ENCODE measurements at regions not wholly inside any gene's neighbourhood (a gene's known extent, or its start where the extent isn't known, plus 50 kb on each side); places are given as distances from the start of the nearest gene placed in this dataset.

GRCh38 chr20:57934913-57935312, 225.1 kb upstream of the PMEPA1 start:
- no peaks in the 10 kb centered on the region for H3K4me1 Mint-ChIP-seq (ENCODE audit: low read depth)
- no peak overlapping the region for H3K27ac Mint-ChIP-seq
- intact Hi-C loops (cut with micrococcal nuclease) = no loop called here
- H3K4me3 Mint-ChIP-seq = no peak overlapping the region
- no peaks in the 10 kb centered on the region for H3K9me3 Mint-ChIP-seq
- no peak for DNase-seq
- CTCF ChIA-PET = no interaction called here
- H3K36me3 Mint-ChIP-seq (ENCODE audit: low read depth) = no peaks in the 10 kb centered on the region
- H3K27me3 Mint-ChIP-seq (ENCODE audit: low read depth) = no peaks in the 10 kb centered on the region

- intact Hi-C loops (cut with micrococcal nuclease) = no loop called here
- CTCF ChIA-PET = no interaction called here
These were observed 224.4 kb upstream of the PMEPA1 start for GRCh38 chr20:57934007-57934805.

GRCh38 chr20:57932227-57932864, 222.5 kb upstream of the PMEPA1 start:
- no peaks in the 10 kb centered on the region for H3K9me3 Mint-ChIP-seq
- no peaks in the 10 kb centered on the region for H3K27me3 Mint-ChIP-seq (ENCODE audit: low read depth)
- H3K27ac Mint-ChIP-seq = no peak overlapping the region
- no peak for DNase-seq
- H3K4me1 Mint-ChIP-seq (ENCODE audit: low read depth) = no peaks in the 10 kb centered on the region
- H3K36me3 Mint-ChIP-seq (ENCODE audit: low read depth) = no peaks in the 10 kb centered on the region
- no peak overlapping the region for H3K4me3 Mint-ChIP-seq
- CTCF ChIA-PET = no interaction called here
- intact Hi-C loops (cut with micrococcal nuclease) = no loop called here

More at GRCh38 chr20:57934007-57934805, 224.4 kb upstream of the PMEPA1 start:
- no peak for DNase-seq
- no peaks in the 10 kb centered on the region for H3K36me3 Mint-ChIP-seq (ENCODE audit: low read depth)
- no peak overlapping the region for H3K4me3 Mint-ChIP-seq
- no peaks in the 10 kb centered on the region for H3K27me3 Mint-ChIP-seq (ENCODE audit: low read depth)
- H3K27ac Mint-ChIP-seq = no peak overlapping the region
- no peaks in the 10 kb centered on the region for H3K9me3 Mint-ChIP-seq
- no peaks in the 10 kb centered on the region for H3K4me1 Mint-ChIP-seq (ENCODE audit: low read depth)

GRCh38 chr20:57930351-57930750, 220.5 kb upstream of the PMEPA1 start:
- H3K36me3 Mint-ChIP-seq (ENCODE audit: low read depth) = no peaks in the 10 kb centered on the region
- intact Hi-C loops (cut with micrococcal nuclease) = no loop called here
- H3K4me1 Mint-ChIP-seq (ENCODE audit: low read depth) = no peaks in the 10 kb centered on the region
- H3K27me3 Mint-ChIP-seq (ENCODE audit: low read depth) = no peaks in the 10 kb centered on the region
- no peak overlapping the region for H3K27ac Mint-ChIP-seq
- H3K9me3 Mint-ChIP-seq = peaks cover 10% of the 10 kb centered on the region
- no peak overlapping the region for H3K4me3 Mint-ChIP-seq
- DNase-seq = no peak
- CTCF ChIA-PET = no interaction called here

- no peak overlapping the region for H3K4me3 Mint-ChIP-seq
- CTCF ChIA-PET = no interaction called here
These were observed 218.6 kb upstream of the PMEPA1 start for GRCh38 chr20:57928181-57928967.

GRCh38 chr20:57927376-57927775, 217.6 kb upstream of the PMEPA1 start:
- H3K36me3 Mint-ChIP-seq (ENCODE audit: low read depth) = no peaks in the 10 kb centered on the region
- CTCF ChIA-PET = no interaction called here
- H3K4me3 Mint-ChIP-seq = no peak overlapping the region
- no peaks in the 10 kb centered on the region for H3K4me1 Mint-ChIP-seq (ENCODE audit: low read depth)
- no peak overlapping the region for H3K27ac Mint-ChIP-seq
- H3K9me3 Mint-ChIP-seq = peaks cover 13% of the 10 kb centered on the region
- intact Hi-C loops (cut with micrococcal nuclease) = no loop called here
- no peaks in the 10 kb centered on the region for H3K27me3 Mint-ChIP-seq (ENCODE audit: low read depth)
- DNase-seq = no peak

More at GRCh38 chr20:57928181-57928967, 218.6 kb upstream of the PMEPA1 start:
- intact Hi-C loops (cut with micrococcal nuclease) = no loop called here
- no peak overlapping the region for H3K27ac Mint-ChIP-seq
- H3K4me1 Mint-ChIP-seq (ENCODE audit: low read depth) = no peaks in the 10 kb centered on the region
- DNase-seq = no peak
- peaks cover 13% of the 10 kb centered on the region for H3K9me3 Mint-ChIP-seq
- H3K36me3 Mint-ChIP-seq (ENCODE audit: low read depth) = no peaks in the 10 kb centered on the region
- H3K27me3 Mint-ChIP-seq (ENCODE audit: low read depth) = no peaks in the 10 kb centered on the region

- peaks cover 13% of the 10 kb centered on the region for H3K9me3 Mint-ChIP-seq
- no peaks in the 10 kb centered on the region for H3K4me1 Mint-ChIP-seq (ENCODE audit: low read depth)
- no peaks in the 10 kb centered on the region for H3K36me3 Mint-ChIP-seq (ENCODE audit: low read depth)
- H3K27me3 Mint-ChIP-seq (ENCODE audit: low read depth) = no peaks in the 10 kb centered on the region
- DNase-seq = no peak
- H3K4me3 Mint-ChIP-seq = no peak overlapping the region
- CTCF ChIA-PET = no interaction called here
- intact Hi-C loops (cut with micrococcal nuclease) = no loop called here
- H3K27ac Mint-ChIP-seq = no peak overlapping the region
These were observed 212.9 kb upstream of the PMEPA1 start for GRCh38 chr20:57922706-57923105.

GRCh38 chr20:57922083-57922482, 212.3 kb upstream of the PMEPA1 start:
- no peaks in the 10 kb centered on the region for H3K4me1 Mint-ChIP-seq (ENCODE audit: low read depth)
- H3K9me3 Mint-ChIP-seq = peaks cover 13% of the 10 kb centered on the region
- H3K4me3 Mint-ChIP-seq = no peak overlapping the region
- no peak for DNase-seq
- CTCF ChIA-PET = no interaction called here
- H3K27ac Mint-ChIP-seq = no peak overlapping the region
- no peaks in the 10 kb centered on the region for H3K27me3 Mint-ChIP-seq (ENCODE audit: low read depth)
- no peaks in the 10 kb centered on the region for H3K36me3 Mint-ChIP-seq (ENCODE audit: low read depth)
- intact Hi-C loops (cut with micrococcal nuclease) = no loop called here

GRCh38 chr20:57921676-57922075, 211.9 kb upstream of the PMEPA1 start:
- H3K4me1 Mint-ChIP-seq (ENCODE audit: low read depth) = no peaks in the 10 kb centered on the region
- peaks cover 13% of the 10 kb centered on the region for H3K9me3 Mint-ChIP-seq
- no peak overlapping the region for H3K4me3 Mint-ChIP-seq
- no peak for DNase-seq
- CTCF ChIA-PET = no interaction called here
- no peak overlapping the region for H3K27ac Mint-ChIP-seq
- no peaks in the 10 kb centered on the region for H3K36me3 Mint-ChIP-seq (ENCODE audit: low read depth)
- H3K27me3 Mint-ChIP-seq (ENCODE audit: low read depth) = no peaks in the 10 kb centered on the region
- intact Hi-C loops (cut with micrococcal nuclease) = no loop called here

GRCh38 chr20:57920971-57921370, 211.2 kb upstream of the PMEPA1 start:
- no peak overlapping the region for H3K27ac Mint-ChIP-seq
- CTCF ChIA-PET = no interaction called here
- no peaks in the 10 kb centered on the region for H3K4me1 Mint-ChIP-seq (ENCODE audit: low read depth)
- no peaks in the 10 kb centered on the region for H3K36me3 Mint-ChIP-seq (ENCODE audit: low read depth)
- H3K4me3 Mint-ChIP-seq = no peak overlapping the region
- DNase-seq = no peak
- H3K27me3 Mint-ChIP-seq (ENCODE audit: low read depth) = no peaks in the 10 kb centered on the region
- H3K9me3 Mint-ChIP-seq = peaks cover 9% of the 10 kb centered on the region
- intact Hi-C loops (cut with micrococcal nuclease) = no loop called here

- Mint-ChIP-seq H3K4me3 (no peak overlapping the region), H3K4me1 (ENCODE audit: low read depth) (no peaks in the 10 kb centered on the region), H3K27me3 (ENCODE audit: low read depth) (no peaks in the 10 kb centered on the region), H3K27ac (no peak overlapping the region), H3K36me3 (ENCODE audit: low read depth) (no peaks in the 10 kb centered on the region), H3K9me3 (no peaks in the 10 kb centered on the region)
- intact Hi-C loops (cut with micrococcal nuclease) = no loop called here
- DNase-seq = no peak
- CTCF ChIA-PET = no interaction called here
These were observed 209.2 kb upstream of the PMEPA1 start for GRCh38 chr20:57919049-57919448.

GRCh38 chr20:57918551-57918950, 208.7 kb upstream of the PMEPA1 start:
- no peaks in the 10 kb centered on the region for H3K4me1 Mint-ChIP-seq (ENCODE audit: low read depth)
- no peak for DNase-seq
- H3K9me3 Mint-ChIP-seq = no peaks in the 10 kb centered on the region
- H3K36me3 Mint-ChIP-seq (ENCODE audit: low read depth) = no peaks in the 10 kb centered on the region
- intact Hi-C loops (cut with micrococcal nuclease) = no loop called here
- no peak overlapping the region for H3K4me3 Mint-ChIP-seq
- no peak overlapping the region for H3K27ac Mint-ChIP-seq
- H3K27me3 Mint-ChIP-seq (ENCODE audit: low read depth) = no peaks in the 10 kb centered on the region
- CTCF ChIA-PET = no interaction called here

- CTCF ChIA-PET = no interaction called here
- H3K27ac Mint-ChIP-seq = no peak overlapping the region
- H3K4me3 Mint-ChIP-seq = no peak overlapping the region
- H3K4me1 Mint-ChIP-seq (ENCODE audit: low read depth) = no peaks in the 10 kb centered on the region
- DNase-seq = no peak
- intact Hi-C loops (cut with micrococcal nuclease) = no loop called here
- H3K9me3 Mint-ChIP-seq = no peaks in the 10 kb centered on the region
- no peaks in the 10 kb centered on the region for H3K36me3 Mint-ChIP-seq (ENCODE audit: low read depth)
- no peaks in the 10 kb centered on the region for H3K27me3 Mint-ChIP-seq (ENCODE audit: low read depth)
These were observed 204.4 kb upstream of the PMEPA1 start for GRCh38 chr20:57914205-57914604.
